HL-60 (cell line): ENCODE measurements at regions not wholly inside any gene's neighbourhood (a gene's known extent, or its start where the extent isn't known, plus 50 kb on each side); places are given as distances from the start of the nearest gene placed in this dataset.

Experiments used
- DNase-seq, 2 experiments: peaks; one replicate each; pipeline ENCODE4 v3.0.0-alpha.2; 2010 to 2020; ENCODE audit warnings: low read depth in 1 of 2, low spot score in 1 of 2
- H3K27ac ChIP-seq: fragments of 250-450 bp; sonication (Bioruptor Pico); replicated peaks from 2 replicates; pipeline ENCODE4 v1.5.1; 2020; ENCODE audit warnings: mild to moderate bottlenecking, moderate library complexity
- H3K27me3 ChIP-seq: fragments of 250-450 bp; sonication (Bioruptor Pico); 2 replicates; pipeline ENCODE4 v1.5.1; 2021; ENCODE audit warnings: mild to moderate bottlenecking, moderate library complexity; ENCODE audit not compliant: insufficient read depth, poor library complexity, severe bottlenecking
- H3K4me3 ChIP-seq: replicated peaks from 2 replicates; pipeline ENCODE4 v1.5.1; 2011; ENCODE audit warnings: mild to moderate bottlenecking, control low read depth, low read length; ENCODE audit not compliant: insufficient read depth
- GABPA ChIP-seq: IDR thresholded peaks from 2 replicates; pipeline ENCODE4 v1.6.1; 2012; ENCODE audit warnings: low read depth
- POLR2AphosphoS5 ChIP-seq: IDR thresholded peaks from 2 replicates; pipeline ENCODE4 v1.6.1; 2012; ENCODE audit warnings: low read depth
- SPI1 ChIP-seq: IDR thresholded peaks from 2 replicates; pipeline ENCODE4 v1.6.1; 2012; ENCODE audit warnings: low read depth, mild to moderate bottlenecking, borderline replicate concordance
- TF ChIP-seq, protein P1 (sequence below): IDR thresholded peaks from one replicate; pipeline ENCODE4 v1.5.1; 2011; ENCODE audit warnings: low read length, control low read depth, inconsistent platforms; ENCODE audit not compliant: insufficient read depth
- TF ChIP-seq, protein P2 (sequence below): IDR thresholded peaks from 2 replicates; pipeline ENCODE4 v1.6.1; 2012; ENCODE audit warnings: low read depth; ENCODE audit not compliant: insufficient replicate concordance

DNA sequence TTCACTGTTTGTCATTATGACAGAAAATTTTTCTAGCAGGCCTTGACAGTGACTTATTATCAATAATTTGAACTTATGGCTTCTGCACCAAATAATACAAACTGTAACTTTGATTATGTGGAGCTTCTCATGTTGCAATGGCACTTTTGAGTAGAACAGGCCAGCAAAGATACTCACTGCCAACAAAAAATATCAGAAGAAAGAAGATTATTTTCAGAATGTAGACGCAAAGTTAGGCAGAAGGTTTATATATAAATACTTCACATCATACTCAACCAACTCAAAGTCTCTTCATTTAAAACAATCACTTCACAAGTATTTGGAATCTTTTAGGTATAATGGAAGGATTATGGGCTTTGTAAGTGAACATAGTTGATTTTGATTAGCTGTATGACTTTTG is 893.0 kb downstream of the ROBO2 start:
- no peak overlapping the region for H3K27ac ChIP-seq
- TF ChIP-seq, protein P1, sequence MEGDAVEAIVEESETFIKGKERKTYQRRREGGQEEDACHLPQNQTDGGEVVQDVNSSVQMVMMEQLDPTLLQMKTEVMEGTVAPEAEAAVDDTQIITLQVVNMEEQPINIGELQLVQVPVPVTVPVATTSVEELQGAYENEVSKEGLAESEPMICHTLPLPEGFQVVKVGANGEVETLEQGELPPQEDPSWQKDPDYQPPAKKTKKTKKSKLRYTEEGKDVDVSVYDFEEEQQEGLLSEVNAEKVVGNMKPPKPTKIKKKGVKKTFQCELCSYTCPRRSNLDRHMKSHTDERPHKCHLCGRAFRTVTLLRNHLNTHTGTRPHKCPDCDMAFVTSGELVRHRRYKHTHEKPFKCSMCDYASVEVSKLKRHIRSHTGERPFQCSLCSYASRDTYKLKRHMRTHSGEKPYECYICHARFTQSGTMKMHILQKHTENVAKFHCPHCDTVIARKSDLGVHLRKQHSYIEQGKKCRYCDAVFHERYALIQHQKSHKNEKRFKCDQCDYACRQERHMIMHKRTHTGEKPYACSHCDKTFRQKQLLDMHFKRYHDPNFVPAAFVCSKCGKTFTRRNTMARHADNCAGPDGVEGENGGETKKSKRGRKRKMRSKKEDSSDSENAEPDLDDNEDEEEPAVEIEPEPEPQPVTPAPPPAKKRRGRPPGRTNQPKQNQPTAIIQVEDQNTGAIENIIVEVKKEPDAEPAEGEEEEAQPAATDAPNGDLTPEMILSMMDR = no peak
- TF ChIP-seq GABPA = no peak
- TF ChIP-seq, protein P2, sequence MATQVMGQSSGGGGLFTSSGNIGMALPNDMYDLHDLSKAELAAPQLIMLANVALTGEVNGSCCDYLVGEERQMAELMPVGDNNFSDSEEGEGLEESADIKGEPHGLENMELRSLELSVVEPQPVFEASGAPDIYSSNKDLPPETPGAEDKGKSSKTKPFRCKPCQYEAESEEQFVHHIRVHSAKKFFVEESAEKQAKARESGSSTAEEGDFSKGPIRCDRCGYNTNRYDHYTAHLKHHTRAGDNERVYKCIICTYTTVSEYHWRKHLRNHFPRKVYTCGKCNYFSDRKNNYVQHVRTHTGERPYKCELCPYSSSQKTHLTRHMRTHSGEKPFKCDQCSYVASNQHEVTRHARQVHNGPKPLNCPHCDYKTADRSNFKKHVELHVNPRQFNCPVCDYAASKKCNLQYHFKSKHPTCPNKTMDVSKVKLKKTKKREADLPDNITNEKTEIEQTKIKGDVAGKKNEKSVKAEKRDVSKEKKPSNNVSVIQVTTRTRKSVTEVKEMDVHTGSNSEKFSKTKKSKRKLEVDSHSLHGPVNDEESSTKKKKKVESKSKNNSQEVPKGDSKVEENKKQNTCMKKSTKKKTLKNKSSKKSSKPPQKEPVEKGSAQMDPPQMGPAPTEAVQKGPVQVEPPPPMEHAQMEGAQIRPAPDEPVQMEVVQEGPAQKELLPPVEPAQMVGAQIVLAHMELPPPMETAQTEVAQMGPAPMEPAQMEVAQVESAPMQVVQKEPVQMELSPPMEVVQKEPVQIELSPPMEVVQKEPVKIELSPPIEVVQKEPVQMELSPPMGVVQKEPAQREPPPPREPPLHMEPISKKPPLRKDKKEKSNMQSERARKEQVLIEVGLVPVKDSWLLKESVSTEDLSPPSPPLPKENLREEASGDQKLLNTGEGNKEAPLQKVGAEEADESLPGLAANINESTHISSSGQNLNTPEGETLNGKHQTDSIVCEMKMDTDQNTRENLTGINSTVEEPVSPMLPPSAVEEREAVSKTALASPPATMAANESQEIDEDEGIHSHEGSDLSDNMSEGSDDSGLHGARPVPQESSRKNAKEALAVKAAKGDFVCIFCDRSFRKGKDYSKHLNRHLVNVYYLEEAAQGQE = no peak
- TF ChIP-seq POLR2AphosphoS5 = no peak
- no peak for TF ChIP-seq SPI1
- no peak overlapping the region for H3K4me3 ChIP-seq
- DNase-seq = no peak
- no peaks in the 10 kb centered on the region for H3K27me3 ChIP-seq

DNA sequence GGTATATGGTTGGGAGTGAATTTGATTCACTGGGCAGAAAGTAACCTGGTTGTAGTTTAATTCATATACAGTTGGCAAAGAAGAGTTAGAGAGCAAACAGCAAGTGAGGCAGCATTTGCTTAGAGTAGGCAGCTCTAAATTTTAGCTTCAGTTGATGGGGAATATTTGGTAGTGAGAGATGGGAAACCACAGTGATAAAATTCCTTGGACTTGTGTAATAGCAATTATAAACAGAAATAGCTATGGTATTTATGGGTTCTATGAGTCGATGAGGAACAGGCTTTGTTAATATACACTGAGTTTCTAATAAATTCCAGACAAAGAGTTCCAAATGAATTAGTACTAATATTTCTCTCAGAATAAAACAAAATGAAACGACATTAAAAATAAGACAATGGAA is 894.0 kb downstream of the ROBO2 start:
- Histone ChIP-seq H3K27ac (no peak overlapping the region), H3K27me3 (no peaks in the 10 kb centered on the region), H3K4me3 (no peak overlapping the region)
- no peak for DNase-seq
- TF ChIP-seq, protein P2 = no peak
- TF ChIP-seq, protein P1 = no peak
- TF ChIP-seq SPI1 = no peak
- TF ChIP-seq POLR2AphosphoS5 = no peak
- TF ChIP-seq GABPA = no peak

DNA sequence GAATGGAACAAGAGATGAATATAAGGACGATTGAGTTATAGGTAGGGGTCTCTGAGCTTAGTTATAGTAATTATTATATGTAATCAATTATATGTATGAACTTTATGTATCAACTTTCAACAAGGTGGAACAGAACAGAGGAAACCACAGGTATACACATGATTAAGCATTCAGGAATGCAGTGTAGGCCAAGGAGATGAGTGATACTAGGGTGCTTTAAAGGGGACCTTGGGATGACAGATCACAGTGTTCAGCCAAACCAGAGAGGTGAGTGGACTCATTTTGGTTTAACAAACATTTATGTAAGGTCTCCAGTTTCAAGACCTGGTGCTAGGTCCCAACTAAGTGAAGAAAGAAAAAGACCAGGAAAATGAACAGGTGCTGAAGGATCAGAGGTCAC is 895.5 kb downstream of the ROBO2 start:
- Histone ChIP-seq H3K27me3 (no peaks in the 10 kb centered on the region), H3K4me3 (no peak overlapping the region), H3K27ac (no peak overlapping the region)
- no peak for DNase-seq
- TF ChIP-seq POLR2AphosphoS5 = no peak
- TF ChIP-seq, protein P2 = no peak
- TF ChIP-seq, protein P1 = no peak
- TF ChIP-seq SPI1 = no peak
- TF ChIP-seq GABPA = no peak
